Stomach (tissue), 4 donors: ENCODE measurements at regions not wholly inside any gene's neighbourhood (a gene's known extent, or its start where the extent isn't known, plus 50 kb on each side); places are given as distances from the start of the nearest gene placed in this dataset.

Experiments
- POLR2A ChIP-seq, 4 donors: fragments of 450-650 bp; IDR thresholded peaks; one replicate each; pipeline ENCODE4 v1.6.1; 2016; ENCODE audit warnings: antibody characterized with exemption in 4 of 4, control low read depth in 2 of 4, mild to moderate bottlenecking in 1 of 4, moderate library complexity in 1 of 4
- TF ChIP-seq, protein P1 (sequence below), 7 experiments: fragments of 450-650 bp in 4 of 7; fragments of 200-600 bp in 3 of 7; sonication (generic) in 3 of 7; IDR thresholded peaks; one replicate each; pipeline ENCODE4 v1.5.1; 2016 to 2019; ENCODE audit warnings: antibody characterized with exemption in 7 of 7, control low read depth in 2 of 7, mild to moderate bottlenecking in 1 of 7

DNA sequence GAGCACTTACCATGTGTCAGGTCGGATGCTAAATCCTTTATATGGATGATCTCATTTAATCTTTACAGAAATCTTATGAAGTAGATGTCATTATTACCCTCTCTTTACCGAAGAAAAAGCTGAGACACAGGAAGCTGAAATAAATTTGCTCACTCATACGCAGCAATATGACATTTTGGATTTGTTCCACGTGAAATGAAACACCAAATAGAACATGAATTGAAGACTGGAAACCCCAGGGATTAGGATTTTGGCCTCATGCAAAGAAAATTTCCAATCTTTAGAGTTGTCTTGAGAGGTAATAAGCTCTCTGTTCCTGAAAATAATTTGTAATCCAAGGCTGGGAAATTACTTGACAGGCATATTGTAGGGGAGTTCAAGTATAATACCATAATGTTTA is 354.4 kb upstream of the CLNK start:
- TF ChIP-seq, protein P1, sequence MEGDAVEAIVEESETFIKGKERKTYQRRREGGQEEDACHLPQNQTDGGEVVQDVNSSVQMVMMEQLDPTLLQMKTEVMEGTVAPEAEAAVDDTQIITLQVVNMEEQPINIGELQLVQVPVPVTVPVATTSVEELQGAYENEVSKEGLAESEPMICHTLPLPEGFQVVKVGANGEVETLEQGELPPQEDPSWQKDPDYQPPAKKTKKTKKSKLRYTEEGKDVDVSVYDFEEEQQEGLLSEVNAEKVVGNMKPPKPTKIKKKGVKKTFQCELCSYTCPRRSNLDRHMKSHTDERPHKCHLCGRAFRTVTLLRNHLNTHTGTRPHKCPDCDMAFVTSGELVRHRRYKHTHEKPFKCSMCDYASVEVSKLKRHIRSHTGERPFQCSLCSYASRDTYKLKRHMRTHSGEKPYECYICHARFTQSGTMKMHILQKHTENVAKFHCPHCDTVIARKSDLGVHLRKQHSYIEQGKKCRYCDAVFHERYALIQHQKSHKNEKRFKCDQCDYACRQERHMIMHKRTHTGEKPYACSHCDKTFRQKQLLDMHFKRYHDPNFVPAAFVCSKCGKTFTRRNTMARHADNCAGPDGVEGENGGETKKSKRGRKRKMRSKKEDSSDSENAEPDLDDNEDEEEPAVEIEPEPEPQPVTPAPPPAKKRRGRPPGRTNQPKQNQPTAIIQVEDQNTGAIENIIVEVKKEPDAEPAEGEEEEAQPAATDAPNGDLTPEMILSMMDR (IDR thresholded peaks at IDR 0.05) = no peak
- TF ChIP-seq POLR2A (IDR thresholded peaks at IDR 0.05) = no peak
